ENCODE measurements at regions not wholly inside any gene's neighbourhood (a gene's known extent, or its start where the extent isn't known, plus 50 kb on each side); places are given as distances from the start of the nearest gene placed in this dataset.

DNA sequence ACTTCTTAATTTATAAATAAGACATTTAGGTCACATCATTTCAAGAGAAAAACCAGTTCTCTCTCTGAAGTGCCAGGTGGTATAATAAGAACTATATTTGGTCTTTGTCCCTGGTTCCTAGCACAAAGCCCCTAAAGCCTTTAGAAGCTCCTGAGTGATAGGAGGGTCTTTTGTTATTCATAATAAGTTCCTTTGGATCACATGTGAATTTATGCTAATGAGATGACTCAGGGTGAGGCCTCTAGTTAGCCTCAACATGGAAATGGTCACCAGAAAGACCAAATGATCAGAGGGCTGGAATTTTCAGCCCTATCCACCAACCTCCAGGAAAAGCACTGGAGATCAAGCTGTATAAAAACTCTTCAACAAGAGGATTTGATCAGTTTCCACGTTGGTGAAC lies 68.1 kb upstream of the BLTP1 start:
- TF ChIP-seq, protein P1, sequence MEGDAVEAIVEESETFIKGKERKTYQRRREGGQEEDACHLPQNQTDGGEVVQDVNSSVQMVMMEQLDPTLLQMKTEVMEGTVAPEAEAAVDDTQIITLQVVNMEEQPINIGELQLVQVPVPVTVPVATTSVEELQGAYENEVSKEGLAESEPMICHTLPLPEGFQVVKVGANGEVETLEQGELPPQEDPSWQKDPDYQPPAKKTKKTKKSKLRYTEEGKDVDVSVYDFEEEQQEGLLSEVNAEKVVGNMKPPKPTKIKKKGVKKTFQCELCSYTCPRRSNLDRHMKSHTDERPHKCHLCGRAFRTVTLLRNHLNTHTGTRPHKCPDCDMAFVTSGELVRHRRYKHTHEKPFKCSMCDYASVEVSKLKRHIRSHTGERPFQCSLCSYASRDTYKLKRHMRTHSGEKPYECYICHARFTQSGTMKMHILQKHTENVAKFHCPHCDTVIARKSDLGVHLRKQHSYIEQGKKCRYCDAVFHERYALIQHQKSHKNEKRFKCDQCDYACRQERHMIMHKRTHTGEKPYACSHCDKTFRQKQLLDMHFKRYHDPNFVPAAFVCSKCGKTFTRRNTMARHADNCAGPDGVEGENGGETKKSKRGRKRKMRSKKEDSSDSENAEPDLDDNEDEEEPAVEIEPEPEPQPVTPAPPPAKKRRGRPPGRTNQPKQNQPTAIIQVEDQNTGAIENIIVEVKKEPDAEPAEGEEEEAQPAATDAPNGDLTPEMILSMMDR (conservative IDR thresholded peaks at IDR 0.05; ENCODE audit: low read length), result no peak
- TF ChIP-seq EZH2phosphoT487 (IDR thresholded peaks at IDR 0.05; ENCODE audit: borderline replicate concordance, low read depth, low read length), result no peak
